ENCODE measurements at regions not wholly inside any gene's neighbourhood (a gene's known extent, or its start where the extent isn't known, plus 50 kb on each side); places are given as distances from the start of the nearest gene placed in this dataset.
"Not testable (repeated sequence)": the region's sequence is repeated elsewhere in the genome, so short reads cannot be mapped to it uniquely, and the experiment has no call there.

GRCh38 chr15:23851921-23852320, 164.8 kb upstream of the NDN start:
- no peak for DNase-seq

DNA sequence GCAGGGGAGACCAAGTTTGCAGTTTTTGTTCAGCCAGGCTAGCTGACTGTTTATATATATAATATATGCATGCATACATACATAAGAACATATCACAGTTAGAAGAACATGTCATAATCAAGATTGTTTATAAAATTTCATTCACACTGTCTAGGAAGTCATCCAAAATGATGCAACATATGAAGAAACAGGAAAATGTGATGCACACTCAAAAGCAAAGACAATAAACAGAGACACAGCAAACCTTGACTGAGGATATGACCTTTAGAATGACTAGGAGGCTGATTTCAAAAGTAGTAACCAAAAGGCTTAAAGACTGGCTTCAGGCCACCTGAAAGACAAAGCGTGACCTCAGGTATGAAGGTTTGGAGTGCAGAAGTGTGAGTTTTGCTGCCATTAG, 166.2 kb upstream of the NDN start:
- DNase-seq: no peak

GRCh38 chr15:23854203-23854911, 167.3 kb upstream of the NDN start:
- no peak for DNase-seq

GRCh38 chr15:23854912-23855659, 168.0 kb upstream of the NDN start:
- no peak for DNase-seq

DNA sequence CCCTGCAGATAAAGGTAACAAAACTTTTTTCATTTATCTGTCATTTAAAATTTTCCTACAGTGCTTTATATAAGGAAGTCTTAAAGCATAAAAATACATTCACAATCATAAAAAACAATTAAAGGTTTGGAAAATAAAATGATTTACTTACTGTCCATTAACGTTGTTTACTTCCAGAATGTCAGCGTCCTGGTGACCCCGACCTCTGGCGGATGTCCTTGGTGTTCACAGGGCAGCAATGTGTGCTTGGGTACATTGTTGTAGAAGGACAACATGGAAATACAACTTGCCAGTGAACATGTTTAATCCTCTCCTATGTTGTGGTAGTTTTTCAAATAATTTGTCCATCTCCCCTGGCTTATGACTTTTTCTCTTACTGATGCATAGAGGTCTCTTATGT, 168.8 kb upstream of the NDN start:
- no peak for DNase-seq

- no peak for DNase-seq
Measured at GRCh38 chr15:23857028-23857641, 170.0 kb upstream of the NDN start.

DNA sequence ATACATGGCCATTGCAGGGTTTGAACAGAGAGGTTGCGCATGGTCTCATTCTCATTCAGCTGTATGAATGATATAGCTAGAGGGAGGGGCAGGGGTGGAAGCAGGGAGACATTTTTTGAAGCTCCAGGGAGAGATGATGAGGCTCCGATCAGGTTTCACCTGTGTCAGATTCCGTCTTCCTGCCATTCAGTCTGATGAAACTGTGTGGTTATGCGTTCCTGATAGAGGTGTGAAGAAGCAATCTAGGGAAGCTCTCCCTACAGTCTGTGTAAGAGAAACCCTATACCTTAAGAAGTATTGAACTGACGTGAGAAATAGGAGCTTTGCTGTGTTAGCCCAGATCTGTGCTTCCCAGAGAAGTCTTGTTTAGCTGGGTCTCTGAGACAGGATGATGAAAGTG, 171.9 kb upstream of the NDN start:
- DNase-seq: no peak

DNA sequence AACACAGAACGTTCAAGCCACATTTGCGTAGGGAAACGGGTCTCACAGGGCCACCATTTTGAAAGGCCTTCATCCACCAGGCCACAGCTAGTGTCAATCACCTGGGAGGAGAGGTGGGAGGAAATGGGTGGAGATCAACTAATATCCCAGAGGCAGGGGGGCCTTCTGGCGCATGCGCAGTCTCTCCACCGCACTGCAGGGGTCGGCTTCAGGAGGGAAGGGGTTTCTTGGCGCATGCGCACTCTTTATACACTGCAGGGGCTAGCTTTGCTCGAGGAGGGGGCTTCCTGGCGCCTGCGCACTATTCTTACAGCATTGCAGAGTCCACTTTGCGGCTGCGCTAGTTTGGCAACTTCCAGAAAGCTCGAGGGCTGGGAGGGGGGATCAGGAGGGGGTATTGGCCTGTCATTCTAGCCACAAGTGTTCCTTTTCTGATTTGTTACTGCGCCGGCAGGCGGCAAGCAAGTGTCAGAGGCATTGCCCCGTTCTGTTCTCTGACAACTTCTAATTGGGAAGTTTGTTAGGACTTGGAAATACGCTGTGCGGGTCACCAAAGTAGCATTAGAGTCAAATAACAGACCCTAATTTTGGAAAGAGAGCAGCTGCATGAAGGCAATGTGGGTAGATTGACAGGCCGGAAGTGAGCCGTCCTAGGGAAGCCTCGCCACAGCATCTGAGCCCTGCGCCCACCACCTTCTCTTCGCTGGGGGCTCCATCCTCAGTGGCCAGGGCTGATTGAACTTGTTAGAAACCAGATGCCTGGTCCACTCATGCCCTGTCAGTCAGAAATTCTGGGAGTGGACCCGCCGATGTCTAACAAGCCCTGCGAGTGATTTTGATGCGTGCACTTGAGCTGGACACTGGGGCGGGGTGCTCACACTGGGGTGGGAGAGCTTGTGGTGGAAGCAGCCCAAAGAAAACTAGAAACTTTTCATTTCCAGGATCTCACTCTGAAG, 173.5 kb upstream of the NDN start:
- no peak for DNase-seq

DNA sequence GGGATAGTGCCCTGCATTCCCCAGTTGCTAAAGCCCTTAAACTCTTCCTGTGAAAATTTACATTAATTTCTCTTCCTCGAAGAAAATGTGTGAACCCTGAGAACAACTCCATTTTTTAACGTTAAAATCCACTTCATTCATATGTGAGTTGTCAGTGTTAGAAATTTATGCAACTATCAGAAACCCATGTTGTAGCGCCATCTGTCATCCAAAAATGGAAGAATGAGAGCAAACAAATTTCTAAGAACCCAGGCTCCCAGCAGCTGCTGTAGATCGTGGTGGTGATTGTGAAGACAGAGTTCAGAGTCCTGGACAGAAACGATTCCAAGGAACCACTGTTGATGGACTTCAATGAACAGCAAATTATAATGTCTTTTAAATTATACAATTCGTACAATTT, 179.7 kb upstream of the NDN start:
- no peak for DNase-seq

DNA sequence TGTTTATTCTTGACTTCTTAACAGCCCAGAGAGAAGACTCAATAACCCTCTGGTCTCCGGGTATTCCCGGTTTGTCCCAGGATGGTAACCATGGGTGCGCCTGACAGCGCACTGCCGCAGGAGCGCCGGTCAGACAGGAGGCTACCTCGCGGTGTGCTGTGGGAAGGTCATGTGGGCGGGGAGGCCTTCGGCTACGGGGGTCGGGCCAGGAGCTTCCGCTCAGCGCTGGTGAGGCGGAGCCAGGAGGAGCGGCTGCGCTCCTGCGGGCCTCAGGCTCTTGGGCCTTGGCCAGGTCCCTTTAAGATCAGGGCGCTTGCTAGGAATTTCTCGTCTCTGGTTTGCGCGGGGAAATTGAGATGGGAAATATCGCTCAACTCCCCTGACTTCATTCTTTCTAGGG, 182.3 kb upstream of the NDN start:
- peak; percentile 35 for DNase-seq

GRCh38 chr15:23873613-23874012, 186.5 kb upstream of the NDN start:
- not testable (repeated sequence) for DNase-seq

- DNase-seq: peak; percentile 17
Measured at GRCh38 chr15:23877502-23878412, 190.7 kb upstream of the NDN start.

DNA sequence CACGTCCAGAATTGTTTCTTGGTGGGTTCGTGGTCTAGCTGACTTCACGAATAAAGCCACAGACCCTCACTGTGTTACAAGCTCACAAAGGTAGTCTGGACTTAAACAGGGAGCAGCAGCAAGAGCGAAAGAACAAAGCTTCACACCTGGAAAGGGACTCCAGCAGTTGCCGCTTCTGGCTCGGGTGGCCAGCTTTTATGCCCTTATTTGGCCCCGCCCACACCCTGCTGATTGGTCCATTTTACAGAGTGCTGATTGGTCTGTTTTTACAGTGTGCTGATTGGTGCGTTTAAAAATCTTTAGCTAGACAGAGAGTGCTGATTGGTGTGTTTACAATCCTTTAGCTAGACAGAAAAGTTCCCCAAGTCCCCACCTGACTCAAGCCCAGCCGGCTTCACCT, 194.2 kb upstream of the NDN start:
- DNase-seq: no peak

GRCh38 chr15:23890218-23890617, 203.1 kb upstream of the NDN start:
- DNase-seq: no peak

- no peak for DNase-seq
Measured at GRCh38 chr15:23897091-23897490, 210.0 kb upstream of the NDN start.

DNA sequence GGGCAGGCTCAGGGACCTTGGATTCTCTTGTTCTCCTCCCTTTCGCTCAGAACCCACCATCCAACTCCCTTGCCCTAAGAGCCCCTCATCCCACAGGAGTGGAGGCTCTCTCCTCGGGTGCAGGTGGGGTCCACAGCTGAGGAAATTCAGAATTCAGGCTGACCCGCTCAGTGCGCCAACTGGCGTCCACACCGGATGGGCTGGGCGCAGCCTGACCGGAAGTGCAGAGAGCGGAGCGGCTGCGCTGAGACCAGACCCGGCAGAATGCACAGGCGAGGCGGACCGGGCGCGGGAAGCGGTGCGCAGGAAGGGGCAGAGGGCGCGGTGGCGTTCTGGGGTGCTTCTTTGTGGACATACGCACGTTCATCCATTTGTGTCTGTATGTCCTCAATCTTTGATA, 210.4 kb upstream of the NDN start:
- DNase-seq: no peak

DNA sequence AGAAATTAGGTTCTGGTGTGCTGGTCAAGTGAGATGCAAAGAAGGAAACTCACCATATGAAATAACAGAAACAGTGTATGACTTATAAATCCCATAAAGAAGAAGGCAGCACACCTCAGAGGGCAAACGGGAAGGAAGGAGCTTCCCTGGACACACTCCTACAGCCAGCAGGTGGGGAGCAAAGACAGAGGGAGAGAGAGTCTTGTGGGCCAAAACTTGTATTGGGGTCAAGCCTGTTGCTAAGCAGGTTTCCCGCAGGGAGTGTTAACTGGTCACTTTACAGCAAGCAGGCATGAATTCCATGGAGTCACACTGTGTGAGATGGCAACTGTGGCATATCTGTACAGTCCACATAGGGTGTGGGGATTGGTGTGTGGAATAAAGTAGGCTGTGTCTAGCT, 222.9 kb upstream of the NDN start:
- no peak for DNase-seq

DNA sequence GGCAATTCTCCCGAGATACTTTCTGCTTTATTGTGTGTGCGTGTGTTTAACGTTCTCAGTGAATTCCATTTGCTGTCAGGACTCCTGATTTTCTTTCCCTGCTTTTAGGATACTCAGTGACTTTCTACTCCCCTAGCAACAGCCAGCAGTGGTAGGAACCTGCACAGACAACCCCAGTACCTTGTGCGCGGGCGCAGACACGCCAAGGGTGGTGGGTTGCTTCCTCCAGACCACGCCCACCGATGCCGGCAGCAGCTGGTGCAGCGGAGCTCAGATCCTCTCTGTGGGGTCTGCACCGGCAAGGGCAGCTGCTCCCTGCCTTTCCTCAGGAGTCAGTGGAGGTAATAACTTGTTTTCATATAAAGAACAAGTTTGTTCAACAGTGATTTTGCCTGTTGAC, 225.1 kb upstream of the NDN start:
- no peak for DNase-seq

- DNase-seq: no peak
Measured at GRCh38 chr15:23913081-23913480, 226.0 kb upstream of the NDN start.

DNA sequence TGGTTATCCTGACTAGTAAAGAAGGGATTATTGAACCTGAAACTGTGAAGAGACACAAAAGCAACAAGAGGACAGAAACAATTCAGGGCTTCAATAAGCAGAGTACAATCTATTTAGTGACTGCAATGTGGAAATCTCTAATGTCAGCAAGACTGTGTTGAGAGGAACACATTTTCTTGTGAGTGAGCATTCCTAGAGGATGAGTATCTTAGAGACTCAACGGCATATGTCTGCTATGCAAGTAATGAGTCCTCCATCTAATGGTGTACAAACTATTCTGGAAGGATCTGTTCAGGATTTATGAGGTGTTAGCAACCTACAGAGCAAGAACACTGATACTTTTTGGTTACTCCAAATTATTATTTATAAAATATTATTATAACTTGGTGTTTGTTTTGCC, 226.5 kb upstream of the NDN start:
- no peak for DNase-seq

GRCh38 chr15:23924686-23925085, 237.6 kb upstream of the NDN start:
- no peak for DNase-seq

DNA sequence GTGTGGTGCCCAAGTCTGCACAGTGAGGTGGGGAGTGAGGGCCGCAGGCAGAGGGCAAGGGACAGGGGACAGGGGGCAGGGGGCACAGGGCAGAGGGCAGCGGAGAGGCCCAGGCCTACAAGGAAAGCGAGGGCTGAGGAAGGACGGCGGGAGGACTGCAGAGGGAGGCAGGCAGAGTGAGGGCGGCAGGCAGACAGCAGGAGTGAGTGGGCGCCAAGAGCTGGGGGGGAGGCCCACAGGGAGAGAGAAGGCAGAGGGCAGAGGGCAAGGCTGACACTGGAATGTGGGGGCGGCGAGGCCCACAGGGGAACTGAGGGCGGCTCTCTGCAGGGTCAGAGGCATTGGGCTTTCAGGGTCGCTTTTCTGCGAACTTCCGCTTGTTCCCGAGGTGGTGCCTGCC, 267.8 kb upstream of the NDN start:
- no peak for DNase-seq
